OCI-LY7 (cell line): ENCODE measurements at regions not wholly inside any gene's neighbourhood (a gene's known extent, or its start where the extent isn't known, plus 50 kb on each side); places are given as distances from the start of the nearest gene placed in this dataset.

Experiments used
- BruUV-seq: library from RNA; stranded (reverse); fragments of 400-500 nt; replicated peaks from 2 replicates; lab custom pipeline; 2021; lab: Mats Ljungman, UMichigan
- CTCF ChIA-PET: fragments of 300-600 bp; sonication (Branson Sonifier 250); formaldehyde crosslinking; loops from one replicate; lab custom pipeline; 2022; ENCODE audit warnings: antibody characterized with exemption; ENCODE audit not compliant: unreplicated experiment; lab: Charles Lee
- POLR2A ChIA-PET: fragments of 300-600 bp; sonication (Branson Sonifier 250); formaldehyde crosslinking; loops from one replicate; lab custom pipeline; 2022; ENCODE audit warnings: antibody characterized with exemption; lab: Charles Lee
- DNase-seq: peaks from one replicate; pipeline ENCODE4 v3.0.0-alpha.2; 2015; ENCODE audit warnings: low spot score
- H2AFZ ChIP-seq: fragments of 200-600 bp; sonication (generic), shearing (Covaris generic); 2 replicates; pipeline ENCODE4 v1.6.1; 2014; ENCODE audit warnings: mild to moderate bottlenecking, antibody characterized with exemption, low read length, moderate library complexity
- H3K27ac ChIP-seq: fragments of 200-600 bp; sonication (generic); 2 replicates; pipeline ENCODE4 v1.5.1; 2014; ENCODE audit warnings: mixed run types, low read depth, mild to moderate bottlenecking, moderate library complexity, low read length, inconsistent platforms; ENCODE audit not compliant: poor library complexity, severe bottlenecking
- H3K36me3 ChIP-seq: fragments of 200-600 bp; sonication (generic); 2 replicates; pipeline ENCODE4 v1.6.1; 2014; ENCODE audit warnings: mild to moderate bottlenecking, antibody characterized with exemption, low read length, moderate library complexity, mixed read lengths; ENCODE audit not compliant: insufficient read depth
- H3K4me1 ChIP-seq: fragments of 200-600 bp; sonication (generic); 2 replicates; pipeline ENCODE4 v1.5.1; 2014; ENCODE audit warnings: mild to moderate bottlenecking, low read length; ENCODE audit not compliant: insufficient read depth, poor library complexity, severe bottlenecking
- H3K4me2 ChIP-seq: fragments of 200-600 bp; sonication (generic); 2 replicates; pipeline ENCODE4 v1.6.1; 2014; ENCODE audit warnings: mild to moderate bottlenecking, low read length
- H3K4me3 ChIP-seq: fragments of 200-600 bp; sonication (generic); 2 replicates; pipeline ENCODE4 v1.5.1; 2014; ENCODE audit warnings: mild to moderate bottlenecking, low read depth, low read length; ENCODE audit not compliant: poor library complexity, severe bottlenecking
- H3K79me2 ChIP-seq: fragments of 200-600 bp; sonication (generic); 2 replicates; pipeline ENCODE4 v1.6.1; 2016; ENCODE audit warnings: low read depth, mild to moderate bottlenecking, low read length, moderate library complexity, mixed read lengths; ENCODE audit not compliant: insufficient read depth
- H3K9me2 ChIP-seq: fragments of 200-600 bp; sonication (generic); 2 replicates; pipeline ENCODE4 v1.6.1; 2016; ENCODE audit warnings: mild to moderate bottlenecking, low read length, mixed read lengths; ENCODE audit not compliant: insufficient read depth
- H3K9me3 ChIP-seq: fragments of 200-600 bp; sonication (generic); 2 replicates; pipeline ENCODE4 v1.6.1; 2014; ENCODE audit warnings: mild to moderate bottlenecking, mixed run types, low read length, mixed read lengths
- H4K20me1 ChIP-seq: fragments of 200-600 bp; sonication (generic); 2 replicates; pipeline ENCODE4 v1.6.1; 2014; ENCODE audit warnings: mild to moderate bottlenecking, antibody characterized with exemption, low read length, moderate library complexity, mixed read lengths; ENCODE audit not compliant: insufficient read depth
- CTCF ChIP-seq: fragments of 200-600 bp; sonication (generic); conservative IDR thresholded peaks from 2 replicates; pipeline ENCODE4 v1.5.1; 2014; ENCODE audit warnings: mild to moderate bottlenecking, antibody characterized with exemption, low read length, moderate library complexity, mixed read lengths
- EZH2phosphoT487 ChIP-seq: fragments of 200-600 bp; sonication (generic); IDR thresholded peaks from 2 replicates; pipeline ENCODE4 v1.6.1; 2018; ENCODE audit warnings: low read depth, borderline replicate concordance, mild to moderate bottlenecking, mixed run types, antibody characterized with exemption, low read length, moderate library complexity, mixed read lengths
- intact Hi-C: fragments of 100-400 bp; cut with micrococcal nuclease; formaldehyde crosslinking; loops from one replicate; pipeline ENCODE4 v1.10.0; 2022; ENCODE audit not compliant: unreplicated experiment

GRCh38 chr6:18976091-18976490, 588.9 kb downstream of the RNF144B start:
- H3K4me2 ChIP-seq, result no peak overlapping the region
- no peaks in the 10 kb centered on the region for H3K79me2 ChIP-seq
- intact Hi-C loops, result no loop called here
- no peak overlapping the region for H3K27ac ChIP-seq
- H2AFZ ChIP-seq, result no peak overlapping the region
- no peaks in the 10 kb centered on the region for H3K9me3 ChIP-seq
- H3K4me3 ChIP-seq, result no peak overlapping the region
- no peaks in the 10 kb centered on the region for H4K20me1 ChIP-seq
- CTCF ChIA-PET, result no interaction called here
- no TSS peak for BruUV-seq
- DNase-seq, result no peak
- H3K9me2 ChIP-seq, result no peaks in the 10 kb centered on the region
- TF ChIP-seq EZH2phosphoT487, result no peak
- TF ChIP-seq CTCF, result no peak
- H3K36me3 ChIP-seq, result no peaks in the 10 kb centered on the region
- no peaks in the 10 kb centered on the region for H3K4me1 ChIP-seq
- POLR2A ChIA-PET, result interaction anchor here (2.0 kb wide), 1 partner anchor 17 kb away, joined by 8 read pairs; no protein-coding TSS in a partner anchor

- POLR2A ChIA-PET, result interaction anchor here (0.6 to 0.7 kb wide), 2 partner anchors 1010 to 1179 kb away, joined by 5 read pairs; no protein-coding TSS in a partner anchor
- intact Hi-C loops, result no loop called here
Measured at GRCh38 chr6:18976966-18977365, 589.8 kb downstream of the RNF144B start.

More at GRCh38 chr6:18976966-18977365, 589.8 kb downstream of the RNF144B start:
- no peaks in the 10 kb centered on the region for H3K9me2 ChIP-seq
- H3K36me3 ChIP-seq, result no peaks in the 10 kb centered on the region
- no peak overlapping the region for H3K4me2 ChIP-seq
- H4K20me1 ChIP-seq, result no peaks in the 10 kb centered on the region
- no TSS peak for BruUV-seq
- CTCF ChIA-PET, result no interaction called here
- no peaks in the 10 kb centered on the region for H3K79me2 ChIP-seq
- H3K4me3 ChIP-seq, result no peak overlapping the region
- H3K4me1 ChIP-seq, result no peaks in the 10 kb centered on the region
- no peak overlapping the region for H2AFZ ChIP-seq
- TF ChIP-seq CTCF (no peak), EZH2phosphoT487 (no peak)
- H3K9me3 ChIP-seq, result no peaks in the 10 kb centered on the region
- H3K27ac ChIP-seq, result no peak overlapping the region
- no peak for DNase-seq
